NCI-H1930 (cell line): ENCODE measurements at regions not wholly inside any gene's neighbourhood (a gene's known extent, or its start where the extent isn't known, plus 50 kb on each side); places are given as distances from the start of the nearest gene placed in this dataset.

Source experiments
- DNase-seq, 2 experiments: peaks; one replicate each; lab custom pipeline; 2025; lab: John Stamatoyannopoulos, UW

DNA sequence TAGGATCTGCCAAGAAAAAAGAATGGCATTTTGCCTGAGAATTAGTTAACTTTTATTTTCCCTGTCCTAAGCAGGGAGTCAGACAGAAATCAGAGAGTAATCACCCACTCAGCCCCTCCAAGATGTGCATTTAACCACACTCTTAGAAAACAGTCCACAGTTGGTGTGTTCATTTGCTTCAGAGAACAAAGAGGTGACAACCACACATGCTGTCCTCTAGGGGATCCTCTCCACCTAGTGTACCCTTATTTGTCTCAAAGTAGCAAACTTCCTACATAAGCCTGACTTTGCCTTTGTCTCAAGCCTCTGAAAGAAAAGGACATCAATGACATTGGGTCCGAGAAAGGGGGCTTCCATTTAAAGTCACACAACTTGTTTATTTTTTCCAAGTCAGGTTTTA lies 107.0 kb upstream of the RFC3 start:
- no peak for DNase-seq

DNA sequence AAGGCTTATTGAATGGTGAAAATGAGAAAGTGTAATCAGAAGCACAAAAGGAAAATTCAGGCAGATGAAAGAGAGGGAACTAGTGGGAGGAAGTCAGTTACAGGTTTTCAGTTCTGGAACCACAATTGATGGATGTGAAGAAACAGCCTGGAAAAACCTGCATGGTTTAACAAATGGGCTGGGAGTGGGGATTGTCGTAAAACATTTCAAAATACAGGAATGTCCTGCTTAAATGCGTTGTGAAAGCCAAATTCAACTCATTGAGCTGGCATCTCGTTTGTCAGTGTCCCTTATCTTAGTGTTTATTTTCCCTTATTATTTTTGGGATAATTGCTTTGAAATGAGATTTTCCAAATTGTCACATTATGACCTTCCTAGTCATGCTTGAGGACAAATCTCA lies 106.5 kb upstream of the RFC3 start:
- no peak for DNase-seq

DNA sequence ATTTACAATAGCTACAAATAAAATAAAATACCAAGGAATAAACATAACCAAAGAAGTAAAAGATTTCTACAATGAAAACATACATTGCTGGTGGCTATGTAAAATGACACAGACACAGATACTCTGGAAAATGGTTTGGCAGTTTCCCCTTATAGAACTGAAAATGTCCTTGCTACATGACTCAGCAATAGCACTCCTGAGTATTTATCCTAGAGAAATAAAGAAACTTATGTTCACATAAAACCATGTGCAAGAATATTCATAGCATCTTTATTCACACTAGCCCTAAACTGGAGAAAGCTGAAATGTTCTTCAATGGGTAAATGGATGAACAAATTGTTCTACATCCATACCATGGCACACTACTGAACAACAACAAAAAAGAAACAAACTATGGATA lies 100.2 kb upstream of the RFC3 start:
- no peak for DNase-seq

DNA sequence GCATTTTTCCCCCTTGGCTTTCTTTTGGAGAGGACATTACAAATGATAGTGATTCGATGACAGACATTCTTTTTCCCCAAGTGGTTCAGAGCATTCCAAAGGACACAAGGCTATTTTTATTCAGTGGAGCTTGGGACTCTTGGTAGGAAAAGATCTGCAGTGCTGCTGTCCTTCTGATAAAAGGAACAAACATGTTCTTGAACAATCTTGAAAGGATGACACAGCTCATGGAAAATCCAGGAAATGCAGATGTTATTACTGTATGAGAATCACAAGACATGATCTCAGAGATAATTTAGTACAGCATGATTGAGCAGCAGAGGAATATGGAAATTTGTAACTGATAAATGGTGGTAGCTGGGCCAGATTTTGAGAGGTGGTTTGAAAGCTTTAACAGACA lies 96.2 kb upstream of the RFC3 start:
- no peak for DNase-seq

DNA sequence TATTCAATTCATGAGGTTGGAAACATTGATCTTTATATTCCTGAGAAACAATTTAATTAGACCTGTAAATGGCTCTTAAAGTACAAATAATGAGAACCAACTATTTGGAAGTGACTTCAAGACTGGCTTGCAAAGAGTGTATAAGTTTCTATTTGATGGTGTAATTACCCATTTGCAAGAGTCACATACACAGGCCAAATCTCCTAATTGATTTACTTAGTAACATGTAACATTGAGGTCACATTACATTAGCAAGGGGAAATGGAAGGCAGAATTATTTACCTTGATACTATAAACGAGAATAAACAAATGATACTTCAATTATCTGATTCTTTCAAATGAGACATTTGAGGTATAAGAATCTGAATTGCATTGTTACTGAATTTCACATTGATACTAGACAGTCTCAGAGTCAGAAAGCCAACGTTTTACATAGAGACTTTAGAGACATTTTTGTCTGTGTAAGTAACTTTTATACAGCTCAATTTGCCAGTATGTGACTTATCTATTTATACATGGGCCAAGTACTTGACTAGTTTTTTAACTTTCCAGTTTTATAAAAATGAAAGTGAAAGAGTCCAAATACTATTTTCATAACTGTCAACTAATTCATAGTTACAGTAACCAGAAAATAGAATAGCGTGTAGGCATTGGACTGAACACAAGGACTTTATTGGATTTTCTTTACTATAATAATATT lies 95.6 kb upstream of the RFC3 start:
- no peak for DNase-seq

DNA sequence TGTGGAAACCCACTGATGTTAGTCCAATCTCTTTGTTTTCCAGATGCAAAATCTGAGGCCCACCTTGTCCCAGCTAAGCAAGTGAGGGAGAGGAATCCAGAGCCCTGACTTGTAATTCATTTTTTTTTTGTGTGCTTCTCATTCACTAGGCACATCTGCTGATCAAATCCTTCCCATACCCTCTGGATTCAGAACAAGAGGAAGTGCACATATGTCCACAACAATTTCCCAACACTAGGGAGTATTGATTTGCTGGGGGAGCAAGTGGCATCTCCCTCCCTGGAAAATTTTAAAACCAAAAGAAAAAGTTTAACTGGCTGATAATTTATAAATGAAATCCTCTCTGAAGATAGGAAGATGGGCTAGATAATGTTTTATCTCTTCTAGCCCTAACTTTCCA lies 94.6 kb upstream of the RFC3 start:
- no peak for DNase-seq

DNA sequence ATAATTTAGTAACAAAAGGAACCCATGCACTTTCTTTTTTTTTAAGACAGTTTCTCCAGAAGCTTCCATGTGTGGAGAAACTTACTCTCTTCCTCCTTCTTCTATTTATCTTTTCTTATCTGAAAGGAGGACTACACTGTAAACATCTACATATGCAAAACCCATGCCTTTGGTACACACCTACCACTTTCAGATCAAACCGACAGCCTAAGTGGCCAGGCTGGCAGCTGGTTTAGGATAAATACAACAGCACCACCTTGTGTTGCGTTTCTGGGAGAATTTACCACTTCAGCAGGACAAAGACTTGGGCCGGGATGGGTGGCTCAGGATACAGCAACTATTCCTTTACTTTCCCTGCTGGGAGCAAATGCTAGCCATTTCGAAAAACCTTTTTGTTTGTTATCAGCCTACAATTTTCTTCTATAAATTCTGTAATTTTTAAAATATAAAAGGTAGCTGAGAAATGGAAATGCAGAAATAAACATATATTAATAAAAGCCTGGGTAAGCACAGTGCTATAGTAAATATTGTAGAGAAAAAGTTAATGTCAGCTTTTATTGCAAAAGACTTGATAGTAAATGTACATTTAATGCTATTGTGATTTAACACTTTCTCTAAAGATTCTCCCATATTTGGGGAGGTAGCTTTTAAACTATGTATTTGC lies 94.0 kb upstream of the RFC3 start:
- peak; percentile 69 to 75 for DNase-seq

DNA sequence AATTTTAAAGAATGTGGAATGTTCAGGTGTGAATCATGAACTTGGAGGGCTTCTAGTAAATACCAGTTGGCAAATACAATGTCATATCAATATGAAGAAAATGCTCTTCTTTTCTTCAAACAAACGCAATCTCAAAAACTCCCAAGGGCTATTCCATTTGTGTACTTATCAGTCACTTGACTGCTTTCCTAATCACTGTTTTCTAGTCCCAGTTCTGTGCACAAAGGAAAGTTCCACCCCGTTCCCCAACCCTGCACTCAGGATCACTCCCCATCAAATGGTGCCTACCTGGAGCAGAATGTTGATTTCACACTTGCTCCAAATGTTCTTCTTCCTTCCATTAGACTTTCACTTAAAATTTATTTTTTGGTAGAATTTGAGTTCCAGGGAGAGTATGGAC lies 92.6 kb upstream of the RFC3 start:
- DNase-seq = no peak

DNA sequence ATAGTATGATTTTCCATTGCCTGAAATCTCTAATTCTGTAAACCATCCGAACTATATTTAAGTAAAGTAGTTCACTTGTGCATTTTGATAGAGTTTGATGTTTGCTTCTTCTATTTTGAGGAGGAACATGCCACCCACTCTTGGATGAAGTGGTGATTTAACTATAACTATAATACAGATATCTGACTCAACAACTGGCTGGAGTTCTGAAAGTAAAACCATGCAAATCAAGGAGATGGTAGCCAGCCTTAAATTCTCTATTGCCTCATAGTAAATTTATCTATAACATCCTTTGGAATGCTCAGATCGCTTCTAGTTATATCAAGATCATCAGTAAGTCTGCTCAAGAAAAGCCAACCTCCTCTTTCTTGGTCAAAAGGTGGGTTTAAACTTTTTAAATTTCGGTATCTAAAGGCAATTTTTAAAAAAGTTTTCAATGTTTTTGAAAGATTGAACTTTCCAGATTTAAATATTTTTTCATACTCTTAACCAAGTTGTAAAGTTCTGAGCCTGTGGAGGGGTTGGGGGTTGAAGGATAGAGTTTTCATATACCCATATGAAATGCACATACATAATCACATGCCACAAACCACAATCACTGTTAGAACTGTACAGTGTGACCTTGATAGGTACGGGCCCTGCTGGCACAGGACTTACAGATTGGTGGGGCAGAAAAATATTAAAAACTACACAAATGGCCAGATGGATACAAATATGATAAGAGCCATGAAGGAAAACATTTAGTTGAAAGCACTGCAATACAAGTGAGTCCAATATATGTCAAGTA lies 90.5 kb upstream of the RFC3 start:
- DNase-seq = no peak

DNA sequence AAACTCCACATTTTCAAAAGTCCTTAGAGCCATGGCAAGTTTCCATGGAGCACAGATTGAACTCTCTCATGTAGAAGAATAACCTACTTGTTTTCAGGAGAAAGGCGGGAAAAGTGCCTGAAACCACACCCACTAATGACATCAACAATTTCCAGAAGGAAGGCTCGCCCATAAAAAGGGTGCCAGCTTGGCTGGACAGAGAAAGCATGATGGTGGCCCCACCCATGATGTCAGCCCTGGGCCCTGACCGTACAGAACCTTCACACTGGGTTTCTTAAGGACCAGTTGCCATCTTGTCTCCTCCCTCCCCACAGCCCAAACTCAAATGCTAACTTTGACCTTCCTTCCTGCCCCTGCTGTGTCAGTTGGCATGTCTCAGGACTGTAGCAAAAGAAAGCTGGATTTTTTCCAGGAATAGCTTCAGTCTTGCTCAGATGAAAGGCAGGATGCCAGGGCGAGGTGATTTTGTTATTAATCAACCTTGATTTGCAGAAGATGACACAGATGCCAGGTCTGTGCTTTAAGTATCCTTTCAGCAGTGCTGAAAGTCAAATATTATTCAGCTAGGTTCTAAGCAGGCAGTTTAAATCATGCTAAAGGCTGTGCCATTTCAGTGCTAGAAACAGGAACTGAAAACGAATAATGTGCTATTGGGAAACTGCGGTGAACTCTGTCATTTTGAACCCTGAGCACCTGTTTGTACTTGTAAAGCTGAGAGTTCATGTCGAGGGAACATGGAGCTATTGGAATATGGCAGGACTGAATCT lies 89.5 kb upstream of the RFC3 start:
- no peak for DNase-seq

DNA sequence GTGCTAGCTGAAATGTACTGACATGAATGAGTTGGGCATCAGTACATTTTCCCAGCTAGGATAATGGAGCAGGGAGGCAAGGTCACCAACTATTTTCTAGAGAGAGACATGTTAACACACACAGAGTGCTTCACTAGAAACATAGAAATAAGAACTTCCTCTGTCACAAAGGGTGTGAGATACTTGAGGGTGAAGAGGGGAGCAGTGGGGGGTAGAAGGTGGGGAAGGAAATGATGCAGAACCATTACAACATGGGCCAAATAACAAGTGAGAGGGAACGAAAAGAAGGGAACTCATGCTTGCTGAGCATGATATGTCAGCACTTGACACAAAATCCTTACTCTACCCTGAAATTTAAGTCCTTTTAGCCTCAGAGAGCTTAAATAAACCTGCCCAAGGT lies 87.8 kb upstream of the RFC3 start:
- no peak for DNase-seq

DNA sequence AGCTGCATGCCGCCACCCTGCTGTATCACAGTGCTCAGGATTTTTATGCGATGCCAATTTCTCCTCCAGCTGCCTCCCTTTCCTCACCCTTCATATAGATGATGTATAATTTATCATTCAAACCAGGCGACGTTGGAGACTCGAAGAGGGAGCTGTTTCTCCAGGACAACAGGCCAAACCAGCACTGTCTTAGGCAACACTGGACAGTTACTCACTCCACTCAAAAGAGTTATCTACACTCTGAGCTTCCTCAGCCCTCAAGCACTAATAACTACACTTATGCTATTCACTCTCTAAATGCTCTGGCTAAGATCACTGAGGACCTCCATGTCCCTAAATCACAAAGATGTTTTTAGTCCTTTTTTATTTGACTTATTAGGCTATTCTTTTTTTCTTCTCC lies 87.3 kb upstream of the RFC3 start:
- no peak for DNase-seq

DNA sequence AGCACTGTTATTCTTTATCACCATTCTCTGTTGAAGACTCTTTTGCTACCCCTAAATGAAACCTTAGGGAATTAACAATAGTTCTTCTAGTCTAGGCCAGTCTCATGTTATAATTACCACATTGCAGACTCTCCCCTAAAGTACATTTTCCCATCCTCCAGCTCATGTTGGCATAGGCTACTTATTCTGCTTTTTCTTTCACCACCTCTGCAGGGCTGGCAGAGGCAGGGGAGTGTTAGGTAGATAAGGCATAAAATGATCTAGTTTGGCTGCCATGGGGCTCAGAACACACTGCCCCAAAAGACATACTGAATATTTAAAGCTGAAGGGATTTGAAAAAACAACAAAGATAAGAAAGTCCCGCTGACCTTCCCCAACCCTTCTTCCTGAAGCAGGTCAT lies 82.7 kb upstream of the RFC3 start:
- no peak for DNase-seq

DNA sequence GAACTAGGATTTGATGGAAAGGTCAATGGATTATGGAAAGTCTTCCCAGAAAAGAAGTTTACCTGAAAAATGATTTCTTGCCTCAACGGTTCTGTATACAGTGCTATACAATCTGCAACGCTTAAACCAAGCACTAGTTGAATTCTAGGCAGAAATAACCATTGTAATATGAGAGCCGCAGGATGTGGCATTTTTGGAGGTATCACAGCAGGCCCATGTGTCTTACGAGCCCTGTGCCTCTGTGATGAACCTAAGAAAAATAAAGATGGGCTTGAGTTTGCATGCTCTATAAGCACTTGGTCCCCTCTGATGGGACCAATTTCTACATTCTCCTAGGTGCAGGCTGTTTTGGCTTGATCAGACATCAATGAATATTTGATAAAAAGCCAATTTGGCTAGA lies 78.7 kb upstream of the RFC3 start:
- no peak for DNase-seq

DNA sequence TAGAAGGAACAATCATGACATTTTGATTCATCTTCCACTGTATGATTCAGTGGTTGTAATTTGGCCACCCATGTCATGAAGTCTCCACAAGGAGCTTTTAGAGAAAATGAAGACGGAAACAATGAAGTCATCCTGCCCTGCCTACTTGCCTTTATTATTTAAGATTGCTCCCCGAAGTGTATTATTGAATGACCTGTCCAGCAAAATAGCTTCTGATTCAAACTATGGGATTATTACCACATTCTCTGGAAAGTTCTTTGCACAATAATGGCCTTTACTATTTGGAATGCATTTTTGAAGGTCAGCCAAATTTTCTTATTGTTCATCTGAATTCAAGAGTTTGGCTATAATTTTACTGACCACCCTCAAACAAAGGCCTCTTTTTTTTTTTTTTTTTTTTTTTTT lies 77.8 kb upstream of the RFC3 start:
- no peak for DNase-seq

DNA sequence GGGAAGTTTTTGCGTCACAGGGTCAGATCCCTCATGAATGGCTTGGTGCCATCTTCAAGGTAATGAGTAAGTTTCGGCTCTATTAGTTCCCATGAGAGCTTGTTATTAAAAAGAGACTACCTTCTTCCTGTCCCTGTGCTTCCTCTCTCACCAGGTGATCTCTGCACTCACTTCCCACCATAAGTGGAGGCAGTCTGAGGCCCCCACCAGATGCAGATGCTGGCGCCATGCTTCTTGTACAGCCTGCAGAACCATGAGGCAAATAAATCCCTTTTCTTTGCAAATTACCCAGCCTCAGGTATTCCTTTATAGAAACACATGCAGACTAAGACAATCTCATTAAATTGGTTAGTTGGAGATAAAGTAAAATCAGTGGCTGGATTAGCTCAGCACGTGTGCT lies 75.6 kb upstream of the RFC3 start:
- DNase-seq = no peak

DNA sequence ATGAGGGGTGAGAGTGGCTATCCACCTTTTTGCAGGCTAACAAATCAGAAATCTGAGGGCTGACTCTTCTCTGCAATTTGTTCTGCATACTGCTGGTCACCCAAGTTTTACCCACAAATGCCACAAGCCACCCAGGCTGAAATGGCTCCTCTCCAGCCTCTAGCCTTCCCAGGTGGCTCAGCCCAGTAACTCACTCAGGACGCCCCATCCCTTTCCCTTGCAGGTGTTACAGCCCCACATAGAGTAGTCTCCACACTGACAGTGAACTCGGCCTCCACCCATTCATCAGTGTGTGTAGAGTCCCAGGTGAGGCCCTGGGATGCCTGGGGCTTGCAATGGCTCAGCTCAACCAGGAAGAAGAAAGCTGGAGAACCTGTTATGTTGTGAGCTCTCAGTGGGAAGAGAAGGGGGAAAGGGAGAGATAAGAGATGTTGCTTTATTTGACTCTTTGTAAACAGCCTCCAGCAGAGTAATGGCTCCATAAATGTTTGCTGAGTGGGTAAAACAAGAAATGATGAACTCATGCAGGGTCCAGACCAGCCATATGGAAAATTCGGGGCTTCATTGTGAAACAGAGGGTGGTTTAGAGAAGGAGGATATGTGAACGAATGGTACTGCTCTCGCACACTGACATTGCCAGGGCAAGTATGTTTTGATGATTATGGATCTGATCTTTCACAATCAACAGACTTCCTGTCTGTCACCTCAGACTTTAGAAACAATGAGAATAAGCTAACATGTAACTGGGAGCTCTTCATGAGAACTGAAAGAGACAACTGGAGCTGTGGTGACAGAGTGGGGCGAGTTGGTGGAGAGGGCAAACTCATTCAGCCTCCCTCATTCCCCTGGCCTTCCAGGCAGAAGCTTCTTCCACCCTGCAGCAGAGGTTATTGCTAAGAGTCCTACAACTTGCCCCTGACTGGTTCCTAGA lies 74.2 kb upstream of the RFC3 start:
- DNase-seq = no peak

DNA sequence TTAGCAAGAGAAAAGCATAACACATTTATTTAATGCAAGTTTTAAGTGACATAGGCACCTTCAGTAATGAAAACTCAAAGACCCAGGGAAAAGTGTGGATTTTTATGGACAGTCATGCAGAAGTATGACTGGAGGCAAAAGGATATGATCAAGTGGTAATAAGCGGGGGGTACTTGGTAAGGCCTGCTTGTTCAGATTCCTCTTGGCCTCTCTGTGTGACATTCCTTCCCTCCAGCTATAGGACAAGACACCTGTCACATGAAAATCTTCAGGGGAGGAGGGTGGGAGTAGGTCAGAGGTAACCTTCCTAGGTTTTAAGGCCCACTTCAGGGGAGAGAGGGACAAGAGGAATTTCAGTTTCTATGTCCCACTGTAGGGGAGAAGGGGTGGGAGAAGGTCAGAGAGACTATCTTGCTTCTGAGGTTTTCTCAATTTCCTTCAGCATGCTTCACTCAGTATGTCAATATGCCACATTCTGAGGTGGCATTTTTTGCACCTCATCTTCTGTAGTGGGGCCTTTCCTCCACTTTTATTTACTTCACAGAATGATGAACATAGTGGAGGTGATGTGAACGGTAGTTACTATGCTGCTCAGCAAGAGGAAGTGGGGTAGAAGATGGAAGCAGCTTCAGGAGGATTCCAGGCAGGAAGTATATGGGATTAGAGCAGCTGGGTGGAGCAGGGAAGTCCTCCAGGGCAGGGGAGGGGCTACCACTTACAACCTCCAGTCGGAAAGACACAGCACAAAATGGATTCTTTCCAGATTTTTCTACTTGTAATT lies 73.2 kb upstream of the RFC3 start:
- DNase-seq = peak in 1 of 2 experiments; percentile 15

DNA sequence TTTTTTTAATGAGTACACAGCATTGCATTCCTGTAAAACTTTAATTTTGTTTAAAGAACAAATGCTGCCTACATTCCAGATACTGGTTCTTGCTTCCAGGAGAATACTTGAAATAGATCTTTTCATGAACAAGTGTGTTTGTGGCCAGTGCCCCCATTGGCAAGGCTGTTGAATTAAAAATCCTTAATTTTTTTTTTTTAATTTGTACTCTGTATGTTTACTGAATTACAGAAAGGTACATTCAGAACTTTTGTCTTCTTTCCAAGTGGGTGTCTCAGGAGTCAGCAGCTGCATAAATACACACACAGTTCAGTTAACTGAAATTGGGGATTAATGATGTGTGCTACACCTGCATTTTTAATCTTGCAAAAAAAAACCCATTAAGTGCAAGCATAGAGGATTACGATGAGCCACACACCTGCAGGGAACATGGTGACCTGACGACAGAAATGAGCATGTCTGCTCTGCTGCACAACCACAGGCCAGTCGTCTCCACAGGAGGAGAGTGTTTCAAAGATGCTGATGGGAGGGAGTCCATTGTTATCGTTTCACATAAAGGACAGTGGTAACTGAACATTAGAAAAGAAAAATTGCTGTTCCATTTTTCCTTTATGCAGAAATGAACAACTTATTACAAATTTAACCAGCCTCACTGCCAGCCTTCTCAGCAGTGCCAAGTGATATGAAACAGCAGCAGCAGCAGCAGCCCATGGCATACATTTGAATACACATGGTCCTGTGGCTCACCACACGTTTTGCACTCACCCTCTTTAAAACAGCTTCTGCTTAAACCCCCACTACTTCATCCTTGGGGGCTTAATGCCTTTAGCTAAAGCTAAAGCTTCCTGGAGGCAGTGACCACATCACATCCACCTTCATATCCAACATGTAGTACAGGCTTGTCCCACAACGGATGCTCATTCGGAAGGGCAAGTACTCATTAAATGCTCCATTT lies 72.3 kb upstream of the RFC3 start:
- peak; percentile 36 to 43 for DNase-seq
